HG02870 (cell line): ENCODE measurements at regions not wholly inside any gene's neighbourhood (a gene's known extent, or its start where the extent isn't known, plus 50 kb on each side); places are given as distances from the start of the nearest gene placed in this dataset.

Experiments used
- ATAC-seq: cut with Tn5 transposase; IDR thresholded peaks from one replicate; pipeline ENCODE4 v1.9.1; 2021; ENCODE audit warnings: mild to moderate bottlenecking, moderate library complexity; ENCODE audit not compliant: unreplicated experiment

DNA sequence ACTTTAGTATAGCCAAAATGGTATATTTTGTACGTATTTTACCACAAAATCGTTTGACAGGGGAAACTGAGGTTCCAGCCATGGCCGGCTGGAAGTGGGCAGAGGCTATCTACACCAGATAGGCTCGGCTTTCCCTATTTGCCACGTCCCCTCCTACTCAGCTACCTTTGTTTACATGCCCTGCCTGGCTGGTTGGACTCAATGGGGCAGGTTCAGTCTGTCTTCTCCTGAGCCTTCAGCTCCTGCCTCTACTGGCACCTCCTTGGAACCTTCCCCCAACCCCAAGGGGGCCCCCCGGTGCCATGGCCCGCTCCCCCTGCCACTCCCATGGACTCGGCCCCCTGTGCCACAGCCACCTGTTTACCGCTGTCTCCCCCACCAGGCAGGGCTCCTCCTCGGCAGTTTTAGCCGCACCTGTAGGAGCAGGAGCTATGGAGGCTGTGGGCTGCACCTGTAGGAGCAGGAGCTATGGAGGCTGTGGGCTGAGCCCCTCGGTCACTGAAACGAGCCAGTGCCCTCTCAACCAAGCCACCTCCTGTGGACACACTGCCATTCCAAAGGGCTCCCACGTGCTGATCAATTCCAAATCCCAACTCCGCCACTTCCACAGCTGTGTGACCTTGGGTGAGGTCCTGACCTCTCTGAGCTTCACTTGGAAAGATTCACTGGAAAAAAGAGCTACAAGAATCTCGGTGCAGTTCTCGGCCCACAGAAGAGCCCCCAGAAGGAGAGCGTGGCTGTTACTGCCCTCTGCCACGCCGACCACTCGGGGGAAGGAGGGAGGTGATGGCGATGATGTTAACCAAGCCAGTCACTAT, 62.2 kb downstream of the NCOR2 start:
- no peak for ATAC-seq

DNA sequence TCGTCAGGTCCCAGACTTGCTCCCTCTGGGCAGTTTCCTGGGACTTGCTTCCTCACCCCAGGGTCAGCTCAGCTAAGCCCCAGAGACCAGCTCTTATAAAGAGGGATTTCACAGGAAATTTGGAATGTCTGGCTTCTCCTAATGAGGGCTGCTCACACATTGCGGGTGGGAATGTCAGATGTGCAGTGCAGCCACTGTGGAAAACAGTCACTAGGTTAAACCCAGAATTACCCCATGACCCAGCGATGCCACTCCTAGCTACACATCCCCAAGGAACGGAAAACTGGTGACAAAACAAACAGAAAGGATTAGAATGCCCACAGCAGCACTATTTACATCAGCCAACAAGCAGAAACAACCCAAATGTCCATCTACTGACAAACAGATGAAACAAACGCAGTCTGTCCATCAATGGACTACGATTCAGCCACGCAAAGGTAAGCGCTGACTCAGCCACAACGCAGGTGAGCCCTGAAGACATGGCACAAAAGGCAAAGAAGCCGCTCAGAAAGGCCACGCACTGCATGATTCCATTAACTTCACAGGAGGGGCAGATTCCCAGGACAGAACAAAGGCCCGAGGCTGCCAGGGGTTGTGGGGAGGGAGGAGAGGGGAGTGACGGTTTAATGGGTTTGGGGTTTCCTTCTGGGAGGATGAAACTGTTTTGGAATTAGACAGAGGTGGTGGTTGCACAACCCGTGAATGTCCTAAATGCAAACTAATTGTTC, 63.0 kb downstream of the NCOR2 start:
- no peak for ATAC-seq

DNA sequence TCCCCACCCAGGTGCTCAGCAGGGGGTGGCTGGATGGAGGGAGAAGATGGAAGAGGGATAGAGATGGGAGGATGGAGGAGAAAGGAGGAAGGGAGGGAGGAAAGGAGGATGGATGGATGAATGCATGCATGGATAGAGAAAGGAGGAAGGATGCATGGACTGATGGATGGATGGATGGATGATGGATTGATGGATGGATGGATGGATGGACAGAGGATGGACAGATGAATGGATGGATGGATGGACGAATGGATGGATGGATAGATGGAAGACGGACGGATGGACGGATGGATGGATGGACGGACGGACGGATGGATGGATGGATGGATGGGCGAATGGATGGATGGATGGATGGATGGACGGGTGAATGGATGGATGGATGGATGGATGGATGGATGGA, 64.1 kb downstream of the NCOR2 start:
- no peak for ATAC-seq

DNA sequence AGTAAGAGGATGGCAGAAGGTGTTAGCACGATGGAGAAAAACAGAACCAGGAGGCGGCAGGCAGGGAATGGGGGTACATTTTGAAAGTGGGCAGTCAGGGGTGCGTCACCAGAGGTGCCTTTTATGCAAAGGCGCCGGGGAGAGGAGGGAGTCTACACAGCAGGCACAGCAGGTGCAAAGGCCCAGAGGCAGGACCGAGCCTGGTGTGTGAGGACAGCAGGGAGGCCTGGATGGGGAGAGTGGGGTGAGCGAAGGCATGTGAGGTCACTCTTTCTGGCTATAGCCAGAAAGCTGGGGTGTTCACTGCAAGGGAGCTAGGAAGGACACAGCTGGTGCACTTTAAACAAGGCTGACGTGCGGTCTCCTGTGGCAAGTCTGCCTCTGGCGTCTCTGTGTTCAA, 65.0 kb downstream of the NCOR2 start:
- ATAC-seq: no peak

DNA sequence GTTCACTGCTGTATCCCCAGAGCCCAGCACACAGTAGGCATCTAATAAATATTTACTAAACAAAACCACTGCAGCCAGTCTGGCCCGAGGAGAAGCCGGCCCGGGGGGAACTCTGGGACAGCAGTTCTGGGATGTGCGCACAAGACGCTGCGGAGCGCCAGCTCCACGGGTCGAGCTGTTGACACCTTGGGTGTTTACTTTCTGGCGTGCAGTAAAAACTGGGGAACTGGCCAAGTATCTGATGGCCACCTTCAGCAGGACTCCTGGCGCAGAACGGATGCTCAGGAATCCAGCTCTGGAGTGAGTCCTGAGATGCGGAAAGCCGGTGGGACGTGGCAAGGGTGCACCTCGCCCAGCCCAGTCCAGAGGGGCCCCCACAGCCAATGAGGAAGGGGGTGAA, 65.6 kb downstream of the NCOR2 start:
- ATAC-seq: no peak

DNA sequence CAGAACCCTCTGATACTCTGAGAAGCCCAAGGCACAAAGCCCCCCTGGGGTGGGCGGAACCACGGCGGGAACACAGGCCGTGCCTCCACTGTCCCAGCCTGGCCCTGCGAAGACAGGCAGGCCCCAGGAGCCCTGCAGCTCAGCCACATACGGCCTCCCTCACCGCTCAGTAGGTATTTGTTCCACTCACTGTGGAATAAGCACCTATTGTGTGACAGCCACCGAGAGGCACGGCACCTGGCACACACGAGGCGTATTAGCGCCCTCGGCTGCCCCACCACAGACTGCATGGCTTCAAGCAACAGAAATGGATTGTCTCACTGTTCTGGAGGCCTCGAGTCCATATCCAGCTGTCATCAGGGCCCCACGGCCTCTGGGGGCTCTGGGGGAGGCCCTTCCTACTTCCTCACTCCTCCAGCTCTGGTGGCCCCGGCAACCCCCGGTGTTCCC, 66.3 kb downstream of the NCOR2 start:
- ATAC-seq: no peak

DNA sequence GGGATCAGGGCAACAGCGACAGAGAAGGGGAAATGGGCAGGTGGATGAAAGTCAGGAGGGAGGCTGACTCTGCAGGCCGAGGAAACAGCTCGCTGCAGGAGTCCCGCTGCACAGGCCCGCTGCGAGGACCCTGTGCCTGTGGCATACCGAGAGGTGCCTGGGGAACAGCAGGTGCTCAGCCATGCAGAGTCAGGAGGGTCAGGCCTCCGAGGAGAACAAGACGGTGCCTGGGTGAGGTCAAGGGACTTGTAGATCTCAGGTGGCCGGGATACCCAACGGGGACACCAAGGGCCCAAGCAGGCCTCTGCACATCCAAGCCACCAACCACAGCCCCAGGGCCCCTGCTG, 67.5 kb downstream of the NCOR2 start:
- ATAC-seq: no peak

DNA sequence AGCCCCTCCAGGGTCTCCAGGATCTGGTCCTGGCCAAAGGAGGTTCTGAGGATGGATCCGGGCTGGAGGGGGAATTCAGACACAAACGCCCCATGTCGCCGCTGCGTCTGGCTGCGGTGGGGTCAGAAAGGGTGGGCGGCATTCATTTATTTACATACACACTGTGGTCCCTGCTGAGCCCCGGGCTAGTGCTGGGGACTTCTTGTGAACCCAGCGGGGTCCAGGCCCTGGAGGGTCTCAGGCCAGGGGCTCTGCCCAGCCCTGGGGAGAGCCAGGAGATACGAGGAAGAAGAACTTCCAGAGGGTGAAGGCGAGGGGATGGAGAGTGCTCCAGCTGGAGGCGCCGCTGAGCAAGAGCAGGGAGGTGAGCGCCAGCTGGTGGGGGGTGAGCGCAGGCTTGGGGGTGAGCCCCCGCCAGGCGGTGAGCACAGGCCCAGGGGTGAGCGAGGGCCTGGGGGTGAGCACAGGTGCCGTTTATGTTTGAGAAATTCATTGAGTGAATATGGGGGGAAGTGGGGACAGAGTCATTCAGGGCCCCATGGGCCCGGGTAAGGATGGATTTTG, 68.1 kb downstream of the NCOR2 start:
- no peak for ATAC-seq

DNA sequence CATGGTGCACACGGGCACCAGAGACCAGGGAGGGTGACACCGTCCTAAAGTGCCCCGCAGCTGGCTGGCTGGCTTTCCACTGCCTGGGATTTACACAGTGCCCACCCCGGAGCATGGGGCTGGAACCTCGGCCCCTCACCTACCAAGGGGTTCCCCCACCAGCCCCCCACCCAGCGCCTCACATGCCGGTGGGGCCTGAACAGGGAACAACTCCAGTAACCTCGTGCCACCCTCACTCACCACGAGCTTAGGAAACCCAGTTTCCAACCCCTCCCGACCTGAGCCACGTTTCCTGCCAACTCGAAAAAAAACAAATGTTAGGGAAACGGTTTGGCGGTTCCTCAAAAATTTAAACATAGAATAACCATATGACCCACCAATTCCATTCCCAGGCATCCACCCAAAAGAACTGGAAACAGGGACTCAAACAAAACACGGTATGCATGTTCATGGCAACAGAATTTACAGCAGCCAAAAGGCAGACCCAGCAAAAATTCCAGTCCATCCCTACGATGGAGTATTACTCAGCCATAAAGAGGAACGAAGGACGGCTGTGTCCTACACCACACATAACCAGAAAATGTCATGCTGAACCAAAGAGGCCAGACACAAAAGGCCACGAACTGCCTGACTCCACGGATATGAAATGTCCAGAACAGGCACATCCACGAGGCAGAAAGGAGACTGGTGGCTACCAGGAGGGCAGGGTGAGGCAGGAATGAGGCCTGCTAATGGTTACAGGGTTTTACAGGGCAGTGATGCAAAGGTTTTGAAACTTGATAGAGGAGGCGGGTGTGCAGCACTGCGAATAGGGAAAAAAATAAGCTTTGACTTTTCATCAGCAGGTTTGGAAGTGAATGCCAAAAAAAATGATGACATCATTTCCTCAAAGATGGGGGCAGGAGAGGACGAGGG, 68.9 kb downstream of the NCOR2 start:
- no peak for ATAC-seq

DNA sequence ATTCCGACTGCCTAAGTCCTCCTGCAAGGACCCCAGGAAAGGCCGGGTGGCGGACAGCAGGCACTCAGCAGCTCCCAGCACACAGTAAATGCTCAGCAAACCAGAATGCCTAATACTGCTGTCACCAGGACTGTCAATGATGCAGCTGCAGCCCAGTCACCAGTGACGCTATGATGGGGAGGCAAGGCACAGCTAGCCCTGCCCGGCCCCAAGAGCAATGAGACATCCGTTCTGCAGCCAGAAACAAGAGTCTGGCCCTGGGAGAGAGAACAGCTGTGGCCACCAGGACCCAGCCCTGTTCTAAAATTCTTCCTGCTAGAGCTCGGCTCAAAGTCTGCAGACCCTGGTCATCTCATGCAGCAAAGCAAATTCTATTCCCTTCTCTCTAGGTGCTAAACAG, 69.8 kb downstream of the NCOR2 start:
- ATAC-seq: no peak

DNA sequence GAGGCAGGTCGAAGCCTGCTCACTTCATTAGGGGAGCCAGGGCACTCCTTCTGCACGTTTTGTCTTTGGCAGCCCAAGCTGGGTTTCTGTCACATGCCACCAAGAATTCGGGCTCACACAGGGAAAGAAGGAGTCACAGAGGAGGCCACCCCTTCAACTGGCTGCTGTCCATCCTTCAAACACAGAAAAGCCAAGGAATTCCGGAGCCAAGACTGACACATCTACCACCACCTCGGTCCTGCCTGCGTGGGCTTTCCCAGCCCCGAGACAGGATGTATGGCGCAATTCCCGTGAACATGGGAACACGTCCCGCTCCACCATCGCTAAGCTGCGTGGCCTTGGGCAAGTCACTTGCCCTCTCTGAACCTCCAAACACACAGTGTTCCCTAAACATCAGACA, 70.4 kb downstream of the NCOR2 start:
- ATAC-seq: no peak

DNA sequence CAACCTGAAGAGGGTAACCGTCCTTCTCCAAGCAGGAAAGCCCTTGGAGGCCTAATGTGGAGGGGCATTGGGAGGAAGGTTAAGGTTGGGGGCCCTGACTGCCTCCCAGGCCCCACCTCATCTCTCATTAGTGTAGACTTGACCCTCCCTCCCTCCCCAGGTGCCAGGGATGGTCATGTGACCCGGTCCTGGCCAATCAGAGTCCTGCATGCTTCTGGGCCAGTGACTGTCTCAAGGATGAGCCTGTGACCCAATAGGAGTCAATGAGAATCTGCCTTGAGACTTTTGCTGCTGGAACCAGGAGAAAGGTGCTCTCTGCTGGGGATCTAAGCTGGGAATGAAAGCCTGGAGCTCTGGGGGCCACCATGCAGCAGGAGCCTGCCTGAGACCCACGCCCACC, 70.8 kb downstream of the NCOR2 start:
- no peak for ATAC-seq

DNA sequence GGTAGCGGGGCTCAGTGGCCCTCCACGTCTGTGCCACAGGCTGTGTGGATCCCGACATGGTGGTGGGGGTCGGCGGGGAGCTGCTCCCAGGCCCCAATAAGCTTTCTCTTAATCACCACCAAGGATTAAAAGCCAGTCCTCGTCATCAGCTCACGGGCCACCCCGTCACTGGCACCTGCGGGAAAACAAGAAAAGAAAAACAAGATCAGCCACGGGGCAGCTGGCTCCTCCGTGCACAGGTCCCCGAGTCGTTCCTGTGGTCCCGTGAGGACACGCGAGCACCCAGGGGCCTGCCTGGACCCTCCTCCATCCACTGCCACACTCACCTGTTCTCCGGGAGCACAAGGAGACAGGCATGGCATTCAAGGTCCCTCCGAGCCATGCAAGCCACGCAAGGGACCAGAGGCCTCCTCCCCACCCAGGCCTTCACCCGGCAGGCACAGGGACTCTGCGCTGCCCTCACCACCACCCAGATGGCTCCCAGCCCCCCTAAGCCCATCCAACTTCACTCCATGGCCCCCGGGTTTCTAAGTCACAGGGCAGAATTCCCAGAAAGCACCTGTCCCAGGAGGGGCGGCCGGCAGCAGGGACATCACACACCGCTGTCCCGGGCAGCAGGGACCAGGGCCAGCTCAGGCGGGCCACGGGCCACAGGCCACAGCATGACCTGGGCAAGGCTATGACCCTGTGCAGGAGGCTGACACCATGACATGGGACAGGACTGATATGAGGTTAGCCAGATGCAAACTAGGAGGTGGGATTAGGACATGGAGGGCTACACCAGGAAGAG, 72.0 kb downstream of the NCOR2 start:
- no peak for ATAC-seq

DNA sequence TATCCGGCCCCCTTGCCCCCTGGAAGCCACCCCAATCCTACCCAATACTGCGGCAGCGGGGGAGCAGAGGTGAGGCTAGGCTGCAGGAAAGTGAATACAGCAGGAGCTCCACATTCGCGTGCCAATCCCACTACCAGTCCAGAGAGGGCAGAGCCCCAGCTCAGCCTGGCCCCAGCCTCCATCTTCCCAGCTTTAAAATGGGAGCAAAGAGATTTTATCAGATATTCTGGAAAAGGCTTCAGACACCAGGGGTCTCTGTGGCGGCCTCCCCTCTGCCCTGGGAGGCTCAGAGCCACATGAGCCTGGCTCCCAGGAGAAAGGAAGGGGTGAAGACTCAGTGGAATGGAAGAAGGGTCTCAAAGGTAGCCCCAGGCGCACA, 72.7 kb downstream of the NCOR2 start:
- no peak for ATAC-seq

DNA sequence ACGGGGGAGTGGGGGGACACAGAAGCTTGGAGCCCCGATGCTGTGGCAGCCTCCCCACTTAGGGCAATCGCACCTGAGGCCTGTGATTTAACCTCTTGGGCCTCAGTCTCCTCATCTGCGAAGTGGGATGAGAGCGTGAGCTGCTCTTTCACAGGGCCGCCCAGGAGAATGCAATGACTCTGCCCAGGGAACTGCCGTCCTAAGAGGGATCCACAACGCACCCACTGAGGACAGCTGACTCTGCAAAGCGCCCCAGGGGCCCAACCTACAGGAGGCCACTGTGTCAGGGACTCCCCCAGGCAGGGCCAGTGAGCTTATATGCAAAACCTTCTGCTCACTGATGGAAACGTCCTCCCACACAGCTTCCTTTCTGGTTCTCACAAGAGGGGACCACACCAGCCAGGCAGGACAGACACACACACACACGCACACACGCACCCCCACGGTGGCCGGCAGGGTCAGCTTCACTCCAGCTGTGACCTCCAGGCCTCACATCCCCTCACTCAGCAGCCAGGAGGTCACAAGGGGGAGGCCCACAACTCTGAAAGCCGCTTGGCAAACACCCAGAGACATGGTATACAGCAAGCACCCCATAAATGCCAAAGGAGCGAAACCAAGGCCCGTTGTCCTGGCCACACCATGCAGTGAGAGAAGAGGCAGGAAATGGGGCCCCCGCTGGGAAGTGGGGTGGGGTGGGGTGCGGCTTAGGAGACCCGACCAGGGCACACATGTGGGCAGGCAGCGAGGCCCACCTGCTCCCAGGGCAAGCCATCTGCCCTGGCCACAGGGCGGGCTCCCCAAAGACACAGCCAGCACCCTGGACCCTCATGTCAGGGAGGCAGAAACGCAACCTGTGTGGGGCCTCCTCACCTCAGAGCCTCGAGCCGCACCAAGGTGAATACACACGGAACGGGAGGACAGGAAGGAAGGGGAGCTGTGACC, 73.3 kb downstream of the NCOR2 start:
- peak; percentile 90 for ATAC-seq

DNA sequence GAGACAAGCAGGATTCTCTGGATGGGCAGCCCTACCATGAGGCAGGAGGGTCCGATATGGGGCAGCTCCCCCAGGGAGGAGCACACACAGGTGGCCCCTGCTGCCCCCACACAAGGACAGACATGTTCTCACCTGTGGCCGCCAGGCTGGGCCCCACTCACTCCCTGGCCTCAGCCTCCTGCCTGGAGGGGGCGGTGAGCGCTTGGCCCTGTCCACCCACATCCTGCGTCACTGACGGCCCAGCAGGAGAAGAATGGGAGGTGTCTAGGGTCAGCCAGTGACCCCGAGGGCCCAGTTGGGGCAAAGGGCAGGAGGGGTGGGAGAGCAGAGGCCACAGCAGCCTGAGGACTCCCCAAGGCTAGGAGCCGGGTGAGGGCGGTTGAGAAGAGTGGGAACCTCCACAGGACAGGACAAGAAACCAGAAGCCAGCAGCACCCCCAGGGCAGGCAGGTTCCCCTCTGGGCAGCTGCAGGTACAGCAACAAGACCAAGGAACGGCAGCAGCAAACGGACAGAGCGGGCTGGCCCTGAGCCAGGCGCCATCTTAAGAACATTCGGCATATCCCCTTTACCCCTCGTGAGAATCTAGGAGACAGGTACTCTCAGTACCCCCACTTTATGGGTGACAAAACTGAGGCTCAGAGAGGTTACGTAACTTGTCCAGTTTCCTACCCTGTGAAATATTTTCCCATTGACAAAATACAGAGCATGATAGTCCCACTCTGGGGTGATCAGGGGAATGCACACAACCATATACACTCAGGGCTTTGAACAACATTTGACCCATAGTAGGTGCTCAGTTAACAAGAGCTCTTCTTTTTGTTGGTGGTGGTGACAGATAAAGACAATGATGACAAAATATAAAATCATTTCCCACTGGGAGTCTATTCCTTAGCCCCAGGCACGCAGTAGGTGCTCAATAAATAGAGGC, 74.3 kb downstream of the NCOR2 start:
- ATAC-seq: no peak

DNA sequence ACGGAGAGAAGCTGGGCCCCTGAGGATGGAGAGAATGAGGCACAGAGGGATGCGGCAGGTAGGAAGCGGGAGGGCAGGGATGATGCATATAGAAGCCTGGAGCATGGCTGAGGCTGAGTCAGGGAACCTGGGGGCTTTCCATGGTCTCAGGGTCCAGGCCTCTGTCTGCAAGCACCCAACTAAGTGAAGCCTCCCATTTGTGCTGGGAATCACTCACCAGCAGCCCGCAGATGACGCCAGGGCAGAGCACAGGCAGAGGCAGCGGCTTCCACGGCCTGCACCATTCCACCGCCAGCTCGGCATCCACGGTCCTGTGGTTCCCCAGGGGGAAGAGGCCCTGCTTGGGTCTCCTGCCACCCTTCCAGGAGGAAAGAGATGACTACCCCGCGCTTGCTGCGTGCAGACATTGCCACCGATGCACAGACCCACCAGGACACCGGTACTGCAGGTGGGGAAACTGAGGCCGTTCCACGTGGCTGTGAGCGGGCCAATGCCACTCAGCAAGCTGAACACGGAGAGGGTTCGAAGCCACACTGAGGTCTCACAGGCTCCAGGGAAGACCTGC, 75.5 kb downstream of the NCOR2 start:
- no peak for ATAC-seq

DNA sequence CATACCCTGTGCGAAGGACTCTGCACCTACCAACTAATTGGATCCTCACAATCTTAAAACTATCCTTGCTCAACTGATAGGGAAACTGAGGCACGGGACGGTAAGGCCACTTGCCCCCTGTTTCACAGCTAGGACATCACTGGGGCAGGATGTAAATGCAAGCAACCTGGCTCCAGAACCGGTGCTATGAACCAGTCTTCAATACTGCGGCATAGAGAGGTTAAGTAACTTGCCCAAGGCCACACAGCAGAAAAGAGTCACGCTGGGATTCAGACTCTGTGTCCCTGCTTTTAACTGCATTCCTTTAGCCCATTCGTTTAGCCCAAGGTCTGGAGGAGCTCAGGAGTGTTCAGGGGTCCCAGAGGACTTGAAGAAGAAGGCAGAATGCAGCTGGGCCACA, 76.1 kb downstream of the NCOR2 start:
- no peak for ATAC-seq
